HL-60 (cell line): ENCODE measurements at regions not wholly inside any gene's neighbourhood (a gene's known extent, or its start where the extent isn't known, plus 50 kb on each side); places are given as distances from the start of the nearest gene placed in this dataset.

Experiments used
- GABPA ChIP-seq: IDR thresholded peaks from 2 replicates; pipeline ENCODE4 v1.6.1; 2012; ENCODE audit warnings: low read depth
- POLR2AphosphoS5 ChIP-seq: IDR thresholded peaks from 2 replicates; pipeline ENCODE4 v1.6.1; 2012; ENCODE audit warnings: low read depth
- SPI1 ChIP-seq: IDR thresholded peaks from 2 replicates; pipeline ENCODE4 v1.6.1; 2012; ENCODE audit warnings: low read depth, mild to moderate bottlenecking, borderline replicate concordance
- TF ChIP-seq, protein P1 (sequence below): IDR thresholded peaks from one replicate; pipeline ENCODE4 v1.5.1; 2011; ENCODE audit warnings: low read length, control low read depth, inconsistent platforms; ENCODE audit not compliant: insufficient read depth
- TF ChIP-seq, protein P2 (sequence below): IDR thresholded peaks from 2 replicates; pipeline ENCODE4 v1.6.1; 2012; ENCODE audit warnings: low read depth; ENCODE audit not compliant: insufficient replicate concordance

DNA sequence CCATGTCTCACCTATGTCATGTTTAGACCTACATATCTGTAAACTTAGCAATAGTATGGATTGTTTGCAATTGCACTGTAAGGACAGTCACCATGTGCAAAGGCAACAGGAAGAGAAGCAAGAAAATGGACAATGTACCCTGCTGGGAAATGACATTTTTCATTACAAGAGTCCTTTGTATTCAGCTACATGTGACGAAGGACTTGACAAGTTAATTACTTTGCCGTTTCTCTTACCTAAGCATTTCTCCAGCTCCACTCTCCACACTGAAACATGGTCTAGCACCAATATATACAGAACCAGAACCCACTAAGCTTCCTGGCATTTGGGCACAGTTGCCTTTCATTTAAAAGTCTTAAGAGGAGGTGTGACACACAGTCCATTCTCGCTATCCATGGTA lies 76.6 kb upstream of the PFKP start:
- TF ChIP-seq GABPA, result no peak
- TF ChIP-seq, protein P1, sequence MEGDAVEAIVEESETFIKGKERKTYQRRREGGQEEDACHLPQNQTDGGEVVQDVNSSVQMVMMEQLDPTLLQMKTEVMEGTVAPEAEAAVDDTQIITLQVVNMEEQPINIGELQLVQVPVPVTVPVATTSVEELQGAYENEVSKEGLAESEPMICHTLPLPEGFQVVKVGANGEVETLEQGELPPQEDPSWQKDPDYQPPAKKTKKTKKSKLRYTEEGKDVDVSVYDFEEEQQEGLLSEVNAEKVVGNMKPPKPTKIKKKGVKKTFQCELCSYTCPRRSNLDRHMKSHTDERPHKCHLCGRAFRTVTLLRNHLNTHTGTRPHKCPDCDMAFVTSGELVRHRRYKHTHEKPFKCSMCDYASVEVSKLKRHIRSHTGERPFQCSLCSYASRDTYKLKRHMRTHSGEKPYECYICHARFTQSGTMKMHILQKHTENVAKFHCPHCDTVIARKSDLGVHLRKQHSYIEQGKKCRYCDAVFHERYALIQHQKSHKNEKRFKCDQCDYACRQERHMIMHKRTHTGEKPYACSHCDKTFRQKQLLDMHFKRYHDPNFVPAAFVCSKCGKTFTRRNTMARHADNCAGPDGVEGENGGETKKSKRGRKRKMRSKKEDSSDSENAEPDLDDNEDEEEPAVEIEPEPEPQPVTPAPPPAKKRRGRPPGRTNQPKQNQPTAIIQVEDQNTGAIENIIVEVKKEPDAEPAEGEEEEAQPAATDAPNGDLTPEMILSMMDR, result no peak
- TF ChIP-seq, protein P2, sequence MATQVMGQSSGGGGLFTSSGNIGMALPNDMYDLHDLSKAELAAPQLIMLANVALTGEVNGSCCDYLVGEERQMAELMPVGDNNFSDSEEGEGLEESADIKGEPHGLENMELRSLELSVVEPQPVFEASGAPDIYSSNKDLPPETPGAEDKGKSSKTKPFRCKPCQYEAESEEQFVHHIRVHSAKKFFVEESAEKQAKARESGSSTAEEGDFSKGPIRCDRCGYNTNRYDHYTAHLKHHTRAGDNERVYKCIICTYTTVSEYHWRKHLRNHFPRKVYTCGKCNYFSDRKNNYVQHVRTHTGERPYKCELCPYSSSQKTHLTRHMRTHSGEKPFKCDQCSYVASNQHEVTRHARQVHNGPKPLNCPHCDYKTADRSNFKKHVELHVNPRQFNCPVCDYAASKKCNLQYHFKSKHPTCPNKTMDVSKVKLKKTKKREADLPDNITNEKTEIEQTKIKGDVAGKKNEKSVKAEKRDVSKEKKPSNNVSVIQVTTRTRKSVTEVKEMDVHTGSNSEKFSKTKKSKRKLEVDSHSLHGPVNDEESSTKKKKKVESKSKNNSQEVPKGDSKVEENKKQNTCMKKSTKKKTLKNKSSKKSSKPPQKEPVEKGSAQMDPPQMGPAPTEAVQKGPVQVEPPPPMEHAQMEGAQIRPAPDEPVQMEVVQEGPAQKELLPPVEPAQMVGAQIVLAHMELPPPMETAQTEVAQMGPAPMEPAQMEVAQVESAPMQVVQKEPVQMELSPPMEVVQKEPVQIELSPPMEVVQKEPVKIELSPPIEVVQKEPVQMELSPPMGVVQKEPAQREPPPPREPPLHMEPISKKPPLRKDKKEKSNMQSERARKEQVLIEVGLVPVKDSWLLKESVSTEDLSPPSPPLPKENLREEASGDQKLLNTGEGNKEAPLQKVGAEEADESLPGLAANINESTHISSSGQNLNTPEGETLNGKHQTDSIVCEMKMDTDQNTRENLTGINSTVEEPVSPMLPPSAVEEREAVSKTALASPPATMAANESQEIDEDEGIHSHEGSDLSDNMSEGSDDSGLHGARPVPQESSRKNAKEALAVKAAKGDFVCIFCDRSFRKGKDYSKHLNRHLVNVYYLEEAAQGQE, result no peak
- no peak for TF ChIP-seq POLR2AphosphoS5
- TF ChIP-seq SPI1, result no peak
